ENCODE measurements at regions not wholly inside any gene's neighbourhood (a gene's known extent, or its start where the extent isn't known, plus 50 kb on each side); places are given as distances from the start of the nearest gene placed in this dataset.

GRCh38 chr1:224861339-224861716 is 68.1 kb upstream of the DNAH14 start:
- Histone ChIP-seq H3F3A (replicated peaks; ENCODE audit: low read depth) (no peaks in the 10 kb centered on the region), H3K27me3 (ENCODE audit: insufficient read depth) (no peaks in the 10 kb centered on the region), H3K4me2 (no peak overlapping the region), H3K27ac (ENCODE audit: low read depth) (no peak overlapping the region), H3K79me2 (replicated peaks; ENCODE audit: insufficient read depth) (no peaks in the 10 kb centered on the region), H2AFZ (no peak overlapping the region), H3K4me3 (no peak overlapping the region), H3K36me3 (ENCODE audit: insufficient read depth) (no peaks in the 10 kb centered on the region), H4K20me1 (replicated peaks; ENCODE audit: insufficient read depth) (no peaks in the 10 kb centered on the region), H3K4me1 (ENCODE audit: insufficient read depth) (no peaks in the 10 kb centered on the region), H3K9me2 (ENCODE audit: insufficient read depth) (no peaks in the 10 kb centered on the region; the same call in 1 of the 2 replicates)
- Mint-ChIP-seq H3K36me3 (ENCODE audit: low read depth) (no peaks in the 10 kb centered on the region), H3K9me3 (peaks cover 4% of the 10 kb centered on the region; the same call in 1 of the 3 replicates), H3K27ac (no peak overlapping the region), H3K4me1 (no peaks in the 10 kb centered on the region; the same call in 2 of the 3 replicates), H3K27me3 (ENCODE audit: insufficient read depth, low read depth, poor library complexity) (peaks cover 2% of the 10 kb centered on the region), H3K4me3 (no peak overlapping the region)
- no peak for DNase-seq (ENCODE audit: low spot score)
- TF ChIP-seq POLR2AphosphoS5 (IDR thresholded peaks at IDR 0.05; ENCODE audit: low read depth) (no peak), EZH2phosphoT487 (IDR thresholded peaks at IDR 0.05; ENCODE audit: unreplicated experiment) (no peak), CREB1 (CRISPR knock-in tag; IDR thresholded peaks at IDR 0.05; ENCODE audit: low read depth) (no peak), ZNF331 (CRISPR knock-in tag; IDR thresholded peaks at IDR 0.05; ENCODE audit: low read depth) (no peak), ZNF462 (CRISPR knock-in tag; IDR thresholded peaks at IDR 0.05) (no peak), NANOG (IDR thresholded peaks at IDR 0.05; ENCODE audit: borderline replicate concordance) (no peak), ETS1 (IDR thresholded peaks at IDR 0.05) (no peak), CTCF (conservative IDR thresholded peaks at IDR 0.05; ENCODE audit: low read depth in 2 of 2) (no peak), STAT1 (IDR thresholded peaks at IDR 0.05; ENCODE audit: unreplicated experiment) (no peak), EZH2 (IDR thresholded peaks at IDR 0.05; ENCODE audit: low read depth, unreplicated experiment) (no peak), JUNB (IDR thresholded peaks at IDR 0.05; ENCODE audit: unreplicated experiment) (no peak)
- ATAC-seq, result no peak
